A673 (cell line): ENCODE measurements at regions not wholly inside any gene's neighbourhood (a gene's known extent, or its start where the extent isn't known, plus 50 kb on each side); places are given as distances from the start of the nearest gene placed in this dataset.
"Not testable (repeated sequence)": the region's sequence is repeated elsewhere in the genome, so short reads cannot be mapped to it uniquely, and the experiment has no call there.

Experiments used
- EZH2 ChIP-seq: fragments of 200-600 bp; sonication (generic); IDR thresholded peaks from 2 replicates; pipeline ENCODE4 v1.6.1; 2017; ENCODE audit warnings: borderline replicate concordance, low read depth, mild to moderate bottlenecking, mixed read lengths, antibody characterized with exemption, low read length; ENCODE audit not compliant: poor library complexity, severe bottlenecking
- TF ChIP-seq, protein P1 (sequence below): fragments of 300-800, 200-600 bp; sonication (generic); conservative IDR thresholded peaks from 2 replicates; pipeline ENCODE4 v1.5.1; 2017; ENCODE audit warnings: low read depth, mild to moderate bottlenecking, antibody characterized with exemption, low read length, moderate library complexity, mixed read lengths

DNA sequence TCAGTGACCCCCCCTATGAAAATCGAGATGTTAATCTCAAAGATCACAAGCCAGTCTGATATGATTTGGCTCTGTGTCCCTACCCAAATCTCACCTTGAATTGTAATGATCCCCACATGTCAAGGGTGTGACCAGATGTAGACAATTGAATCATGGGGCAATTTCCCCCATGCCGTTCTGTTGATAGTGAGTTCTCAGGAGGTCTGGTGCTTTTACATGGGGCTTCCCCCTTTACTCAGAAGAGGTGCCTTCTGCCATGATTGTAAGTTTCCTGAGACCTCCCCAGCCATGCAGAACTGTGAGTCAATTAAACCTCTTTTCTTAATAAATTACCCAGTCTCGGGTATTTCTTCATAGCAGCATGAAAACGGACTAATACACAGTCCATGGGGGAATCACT is 459.5 kb downstream of the MFSD1 start:
- TF ChIP-seq, protein P1, sequence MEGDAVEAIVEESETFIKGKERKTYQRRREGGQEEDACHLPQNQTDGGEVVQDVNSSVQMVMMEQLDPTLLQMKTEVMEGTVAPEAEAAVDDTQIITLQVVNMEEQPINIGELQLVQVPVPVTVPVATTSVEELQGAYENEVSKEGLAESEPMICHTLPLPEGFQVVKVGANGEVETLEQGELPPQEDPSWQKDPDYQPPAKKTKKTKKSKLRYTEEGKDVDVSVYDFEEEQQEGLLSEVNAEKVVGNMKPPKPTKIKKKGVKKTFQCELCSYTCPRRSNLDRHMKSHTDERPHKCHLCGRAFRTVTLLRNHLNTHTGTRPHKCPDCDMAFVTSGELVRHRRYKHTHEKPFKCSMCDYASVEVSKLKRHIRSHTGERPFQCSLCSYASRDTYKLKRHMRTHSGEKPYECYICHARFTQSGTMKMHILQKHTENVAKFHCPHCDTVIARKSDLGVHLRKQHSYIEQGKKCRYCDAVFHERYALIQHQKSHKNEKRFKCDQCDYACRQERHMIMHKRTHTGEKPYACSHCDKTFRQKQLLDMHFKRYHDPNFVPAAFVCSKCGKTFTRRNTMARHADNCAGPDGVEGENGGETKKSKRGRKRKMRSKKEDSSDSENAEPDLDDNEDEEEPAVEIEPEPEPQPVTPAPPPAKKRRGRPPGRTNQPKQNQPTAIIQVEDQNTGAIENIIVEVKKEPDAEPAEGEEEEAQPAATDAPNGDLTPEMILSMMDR, result not testable (repeated sequence)
- not testable (repeated sequence) for TF ChIP-seq EZH2
